ENCODE measurements at regions not wholly inside any gene's neighbourhood (a gene's known extent, or its start where the extent isn't known, plus 50 kb on each side); places are given as distances from the start of the nearest gene placed in this dataset.

GRCh38 chr5:58077966-58078365 is 381.9 kb downstream of the PLK2 start:
- TF ChIP-seq CTCF (IDR thresholded peaks at IDR 0.05) (no peak), EZH2 (IDR thresholded peaks at IDR 0.05; ENCODE audit: borderline replicate concordance, insufficient read depth, low read depth, low read length, poor library complexity, severe bottlenecking) (no peak)
